CD4-positive, alpha-beta T cell treated with Interleukin-15 for 1 hour (primary cell): ENCODE measurements at regions not wholly inside any gene's neighbourhood (a gene's known extent, or its start where the extent isn't known, plus 50 kb on each side); places are given as distances from the start of the nearest gene placed in this dataset.
"Not testable (repeated sequence)": the region's sequence is repeated elsewhere in the genome, so short reads cannot be mapped to it uniquely, and the experiment has no call there.

Experiments used
- DNase-seq: peaks from one replicate; pipeline ENCODE4 v3.0.0-alpha.2; 2020

DNA sequence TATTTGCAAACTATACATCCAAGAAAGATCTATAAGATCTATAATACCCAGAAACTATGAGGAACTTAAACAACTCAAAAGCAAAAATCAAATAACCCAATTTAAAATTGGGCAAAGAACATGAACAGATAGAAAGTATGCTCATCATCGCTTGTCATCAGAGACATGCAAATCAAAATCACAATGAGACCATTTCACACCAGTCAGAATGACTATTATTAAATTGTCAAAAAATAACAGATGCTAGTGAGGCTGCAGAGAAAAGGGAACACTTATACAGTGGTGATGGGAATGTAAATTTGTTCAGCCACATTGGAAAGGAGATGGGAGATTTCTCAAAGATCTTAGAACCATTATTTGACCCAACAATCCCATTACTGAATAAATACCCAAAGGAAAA, 1451.7 kb upstream of the ADGRL3 start:
- no peak for DNase-seq

- DNase-seq: no peak
Measured at GRCh38 chr4:59759082-59759825, 1440.9 kb upstream of the ADGRL3 start.

DNA sequence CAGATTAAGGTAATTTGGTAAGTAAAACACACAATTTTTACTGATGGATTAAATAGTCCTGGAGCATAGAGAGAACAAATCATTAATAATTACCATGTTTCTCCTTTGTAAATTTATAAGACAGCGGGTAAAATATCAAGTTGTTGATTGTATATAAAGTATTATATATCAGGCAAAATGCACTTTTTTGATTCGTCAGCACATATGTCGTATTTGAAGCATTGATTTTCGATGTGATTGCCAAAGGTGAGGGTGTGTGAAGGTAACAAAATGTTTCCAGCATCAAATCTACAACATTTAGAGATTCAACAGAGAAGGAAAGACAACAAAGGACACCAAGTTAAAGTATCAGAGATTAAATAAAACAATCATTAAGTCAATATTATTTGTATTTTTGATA, 1437.8 kb upstream of the ADGRL3 start:
- no peak for DNase-seq

- DNase-seq: no peak
Measured at GRCh38 chr4:59770601-59771264, 1429.4 kb upstream of the ADGRL3 start.

GRCh38 chr4:59772641-59773139, 1427.4 kb upstream of the ADGRL3 start:
- no peak for DNase-seq

DNA sequence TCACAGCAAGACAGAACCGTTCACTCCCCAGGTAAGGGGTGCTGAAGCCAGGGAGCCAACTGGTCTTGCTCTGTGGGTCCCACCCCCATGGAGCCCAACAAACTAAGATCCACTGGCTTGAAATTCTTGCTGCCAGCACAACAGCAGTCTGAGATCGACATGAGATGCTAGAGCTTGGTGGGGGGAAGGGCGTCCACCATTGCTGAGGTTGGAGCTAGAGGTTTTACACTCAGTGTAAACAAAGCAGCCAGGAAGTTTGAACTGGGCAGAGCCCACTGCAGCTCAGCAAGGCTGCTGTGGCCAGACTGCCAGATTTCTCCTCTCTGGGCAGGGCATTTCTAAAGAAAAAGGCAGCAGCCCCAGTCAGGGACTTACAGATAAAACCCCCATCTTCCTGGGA, 1419.9 kb upstream of the ADGRL3 start:
- not testable (repeated sequence) for DNase-seq

- no peak for DNase-seq
Measured at GRCh38 chr4:59805176-59805575, 1395.0 kb upstream of the ADGRL3 start.

- DNase-seq: no peak
Measured at GRCh38 chr4:59814402-59815010, 1385.6 kb upstream of the ADGRL3 start.

GRCh38 chr4:59818656-59819055, 1381.5 kb upstream of the ADGRL3 start:
- no peak for DNase-seq

GRCh38 chr4:59823311-59823710, 1376.8 kb upstream of the ADGRL3 start:
- DNase-seq: no peak

- DNase-seq: no peak
Measured at GRCh38 chr4:59825104-59825503, 1375.0 kb upstream of the ADGRL3 start.

GRCh38 chr4:59831746-59832145, 1368.4 kb upstream of the ADGRL3 start:
- no peak for DNase-seq

DNA sequence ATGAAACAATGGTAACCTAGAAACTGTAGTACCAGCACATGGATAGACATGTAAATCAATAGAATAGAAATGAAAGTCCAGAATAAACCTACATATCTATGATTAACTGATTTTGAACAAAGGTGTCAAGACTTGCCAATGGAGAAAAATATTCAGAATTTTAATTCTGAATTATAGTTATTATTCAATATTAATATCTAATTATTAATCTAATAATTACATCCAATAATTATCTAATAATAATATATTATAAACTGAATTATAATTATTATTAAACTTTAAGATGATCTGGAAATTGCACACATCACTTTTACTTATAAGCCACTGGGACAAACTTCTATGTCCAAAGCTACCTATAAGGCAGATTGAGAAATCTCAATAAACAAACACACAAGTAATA, 1365.2 kb upstream of the ADGRL3 start:
- no peak for DNase-seq

- no peak for DNase-seq
Measured at GRCh38 chr4:59837751-59838150, 1362.4 kb upstream of the ADGRL3 start.

- no peak for DNase-seq
Measured at GRCh38 chr4:59838236-59838635, 1361.9 kb upstream of the ADGRL3 start.

GRCh38 chr4:59841698-59842097, 1358.4 kb upstream of the ADGRL3 start:
- DNase-seq: no peak

- DNase-seq: no peak
Measured at GRCh38 chr4:59848457-59848856, 1351.7 kb upstream of the ADGRL3 start.

DNA sequence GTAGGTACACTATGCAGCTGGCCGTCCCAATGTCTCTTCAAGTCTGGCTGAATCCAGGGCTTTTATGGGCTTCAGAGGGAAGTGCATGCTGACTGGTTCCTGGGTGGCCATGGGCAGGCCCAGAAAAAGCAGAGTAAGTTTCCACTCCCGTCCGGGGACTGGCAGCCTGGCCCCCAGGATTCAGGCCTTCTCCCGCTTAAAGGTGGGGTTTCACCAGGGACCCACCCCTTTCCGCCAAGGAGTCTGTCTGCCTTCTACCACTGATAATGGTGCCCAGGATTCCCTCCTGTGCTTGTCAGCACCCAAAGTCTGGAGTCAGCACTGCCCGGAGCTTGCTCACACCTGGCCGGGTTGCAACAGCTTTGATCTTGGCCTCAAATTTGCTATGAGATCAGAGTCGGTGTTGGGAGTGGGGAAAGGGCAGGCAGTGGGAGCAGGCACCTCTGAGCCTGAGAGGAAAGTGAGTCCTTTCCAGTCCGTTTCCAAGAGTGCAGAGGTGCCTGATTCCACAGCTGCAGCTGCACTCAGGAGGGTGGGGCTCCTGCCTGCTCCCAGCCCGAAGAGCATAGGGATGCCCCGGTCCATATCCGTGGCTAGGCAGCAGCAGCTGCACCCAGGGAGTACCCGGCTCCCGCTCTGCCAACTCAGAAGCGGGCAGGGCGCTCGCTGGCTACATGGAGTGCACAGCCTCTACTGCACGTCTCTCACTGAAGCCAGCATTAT, 1344.3 kb upstream of the ADGRL3 start:
- peak; percentile 15 for DNase-seq

GRCh38 chr4:59869056-59869455, 1331.1 kb upstream of the ADGRL3 start:
- DNase-seq: no peak

- DNase-seq: no peak
Measured at GRCh38 chr4:59869559-59869958, 1330.6 kb upstream of the ADGRL3 start.

- DNase-seq: no peak
Measured at GRCh38 chr4:59881632-59882031, 1318.5 kb upstream of the ADGRL3 start.

- no peak for DNase-seq
Measured at GRCh38 chr4:59904331-59904730, 1295.8 kb upstream of the ADGRL3 start.

GRCh38 chr4:59920416-59920815, 1279.7 kb upstream of the ADGRL3 start:
- DNase-seq: no peak
